SH-SY5Y (cell line): ENCODE measurements at regions not wholly inside any gene's neighbourhood (a gene's known extent, or its start where the extent isn't known, plus 50 kb on each side); places are given as distances from the start of the nearest gene placed in this dataset.

Experiments used
- GATA2 ChIP-seq: IDR thresholded peaks from 2 replicates; pipeline ENCODE4 v1.6.1; 2011; ENCODE audit warnings: mild to moderate bottlenecking, low read depth, low read length
- GATA3 ChIP-seq: IDR thresholded peaks from 2 replicates; pipeline ENCODE4 v1.6.1; 2011; ENCODE audit warnings: low read depth, mild to moderate bottlenecking, low read length, moderate library complexity

GRCh38 chr14:40485688-40486087, 1053.5 kb upstream of the FBXO33 start:
- TF ChIP-seq GATA2, result no peak
- TF ChIP-seq GATA3, result no peak
